ENCODE measurements at regions not wholly inside any gene's neighbourhood (a gene's known extent, or its start where the extent isn't known, plus 50 kb on each side); places are given as distances from the start of the nearest gene placed in this dataset.

DNA sequence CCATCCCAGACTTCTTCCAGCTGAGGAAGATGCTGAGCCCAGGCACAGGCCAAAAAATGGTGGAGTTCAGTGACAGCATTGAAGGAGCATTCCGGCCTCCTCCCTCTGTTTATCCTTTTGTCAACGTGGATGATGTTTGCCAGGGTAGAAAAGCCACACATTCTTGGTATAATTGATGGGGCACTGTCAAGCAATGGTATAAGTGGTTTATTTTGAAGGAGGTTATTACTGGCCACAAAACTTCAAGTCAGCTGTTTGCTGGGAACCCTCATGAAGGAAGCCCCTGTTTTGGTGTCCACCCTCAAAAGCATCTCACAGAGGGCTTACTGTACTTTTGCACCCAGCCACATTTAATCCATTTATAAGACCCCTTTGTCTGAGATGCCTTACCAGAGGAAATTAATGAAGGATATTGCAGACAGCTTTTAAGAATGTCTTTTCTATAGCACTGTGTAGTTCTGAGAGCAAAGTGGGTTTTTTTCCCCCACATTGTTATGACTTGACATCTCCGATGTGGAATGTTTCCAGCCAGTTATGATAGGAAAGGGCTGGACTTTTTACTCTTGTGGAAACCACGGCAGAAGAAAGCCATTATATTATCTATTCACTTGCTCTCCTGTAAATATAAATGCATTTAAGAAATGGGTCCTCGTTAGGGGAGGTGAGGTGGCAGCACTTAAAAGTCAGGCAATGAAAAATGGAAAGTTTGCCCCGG is 95.5 kb upstream of the SPATA31D4 start:
- Histone ChIP-seq H3K4me2 (ENCODE audit: control insufficient read depth, extremely low read depth, insufficient read depth, low read depth, low read length) (no peak overlapping the region), H3K27ac (ENCODE audit: control insufficient read depth, insufficient read depth, low read length) (no peak overlapping the region), H3K4me1 (ENCODE audit: control insufficient read depth, extremely low read depth, insufficient read depth, low read length) (no peaks in the 10 kb centered on the region), H4K20me1 (ENCODE audit: control insufficient read depth, extremely low read depth, insufficient read depth, low read length) (no peaks in the 10 kb centered on the region), H3K9me3 (ENCODE audit: control insufficient read depth, low read depth, low read length) (no peaks in the 10 kb centered on the region), H3K9me1 (ENCODE audit: control insufficient read depth, extremely low read depth, insufficient read depth, low read length) (no peaks in the 10 kb centered on the region), H3K4me3 (ENCODE audit: control insufficient read depth in 2 of 3, extremely low read depth in 1 of 3, insufficient read depth in 2 of 3, low read depth in 1 of 3, low read length in 3 of 3) (no peak overlapping the region), H3K79me2 (ENCODE audit: control insufficient read depth, insufficient read depth, low read length) (no peaks in the 10 kb centered on the region), H3K27me3 (ENCODE audit: control insufficient read depth, extremely low read depth, insufficient read depth, low read length) (no peaks in the 10 kb centered on the region), H3K9ac (ENCODE audit: control insufficient read depth, extremely low read depth, insufficient read depth, low read length) (no peak overlapping the region), H2AFZ (ENCODE audit: control insufficient read depth, low read length) (no peak overlapping the region), H3K36me3 (ENCODE audit: control insufficient read depth in 2 of 2, extremely low read depth in 1 of 2, insufficient read depth in 2 of 2, low read length in 2 of 2) (no peaks in the 10 kb centered on the region)
- dilution Hi-C loops (cut with MboI; ENCODE audit: extremely low pct_ligation_motif_present, low sequenced_read_pairs) = no loop called here
- DNase-seq (ENCODE audit: low read depth, low spot score) (no peak), FAIRE-seq (no peak)
- no peak for TF ChIP-seq EZH2 (IDR thresholded peaks at IDR 0.05; ENCODE audit: low read length)
- TF ChIP-seq, protein P1, sequence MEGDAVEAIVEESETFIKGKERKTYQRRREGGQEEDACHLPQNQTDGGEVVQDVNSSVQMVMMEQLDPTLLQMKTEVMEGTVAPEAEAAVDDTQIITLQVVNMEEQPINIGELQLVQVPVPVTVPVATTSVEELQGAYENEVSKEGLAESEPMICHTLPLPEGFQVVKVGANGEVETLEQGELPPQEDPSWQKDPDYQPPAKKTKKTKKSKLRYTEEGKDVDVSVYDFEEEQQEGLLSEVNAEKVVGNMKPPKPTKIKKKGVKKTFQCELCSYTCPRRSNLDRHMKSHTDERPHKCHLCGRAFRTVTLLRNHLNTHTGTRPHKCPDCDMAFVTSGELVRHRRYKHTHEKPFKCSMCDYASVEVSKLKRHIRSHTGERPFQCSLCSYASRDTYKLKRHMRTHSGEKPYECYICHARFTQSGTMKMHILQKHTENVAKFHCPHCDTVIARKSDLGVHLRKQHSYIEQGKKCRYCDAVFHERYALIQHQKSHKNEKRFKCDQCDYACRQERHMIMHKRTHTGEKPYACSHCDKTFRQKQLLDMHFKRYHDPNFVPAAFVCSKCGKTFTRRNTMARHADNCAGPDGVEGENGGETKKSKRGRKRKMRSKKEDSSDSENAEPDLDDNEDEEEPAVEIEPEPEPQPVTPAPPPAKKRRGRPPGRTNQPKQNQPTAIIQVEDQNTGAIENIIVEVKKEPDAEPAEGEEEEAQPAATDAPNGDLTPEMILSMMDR (optimal IDR thresholded peaks at IDR 0.05 in 1 of 3, IDR thresholded peaks at IDR 0.05 in 1 of 3, conservative IDR thresholded peaks at IDR 0.05 in 1 of 3; ENCODE audit: extremely low read depth in 1 of 3, insufficient read depth in 2 of 3, low read length in 3 of 3) = no peak

DNA sequence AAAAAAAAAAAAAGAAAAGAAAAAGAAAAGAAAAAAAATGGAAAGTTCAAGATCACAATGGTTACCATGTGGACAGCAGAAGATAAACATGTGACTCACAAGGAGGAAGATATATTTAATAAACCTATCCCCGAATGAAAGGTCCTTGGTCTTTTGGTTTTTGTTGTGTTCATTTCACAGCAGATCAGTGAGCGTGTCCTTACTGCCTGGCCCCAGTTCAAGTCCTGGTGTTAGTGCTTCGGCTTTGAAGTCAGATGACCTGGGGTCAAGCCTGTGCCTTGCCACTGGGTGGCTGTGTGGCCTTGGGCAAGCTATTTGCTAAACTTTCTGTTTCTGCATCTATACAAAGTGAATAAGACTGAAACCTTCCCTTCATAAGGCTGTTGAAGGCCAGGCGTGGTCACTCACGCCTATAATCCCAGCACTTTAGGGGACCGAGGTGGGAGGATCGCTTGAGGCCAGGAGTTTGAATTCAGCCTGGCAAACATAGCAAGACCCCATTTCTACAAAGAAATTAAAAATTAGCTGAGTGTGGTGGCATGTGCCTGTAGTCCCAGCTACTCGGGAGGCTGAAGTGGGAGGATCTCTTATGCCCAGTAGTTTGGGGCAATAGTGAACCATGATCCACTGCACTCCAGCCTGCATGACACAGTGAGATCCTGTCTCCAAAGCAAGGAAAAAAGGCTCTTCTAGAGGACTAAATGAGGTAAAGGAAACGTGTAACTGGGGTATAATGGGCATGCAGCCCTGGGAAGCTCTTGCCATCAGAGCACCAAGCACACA is 94.5 kb upstream of the SPATA31D4 start:
- Histone ChIP-seq H3K4me2 (ENCODE audit: control insufficient read depth, extremely low read depth, insufficient read depth, low read depth, low read length) (no peak overlapping the region), H2AFZ (ENCODE audit: control insufficient read depth, low read length) (no peak overlapping the region), H3K79me2 (ENCODE audit: control insufficient read depth, insufficient read depth, low read length) (no peaks in the 10 kb centered on the region), H4K20me1 (ENCODE audit: control insufficient read depth, extremely low read depth, insufficient read depth, low read length) (no peaks in the 10 kb centered on the region), H3K9me3 (ENCODE audit: control insufficient read depth, low read depth, low read length) (no peaks in the 10 kb centered on the region), H3K4me1 (ENCODE audit: control insufficient read depth, extremely low read depth, insufficient read depth, low read length) (no peaks in the 10 kb centered on the region), H3K4me3 (ENCODE audit: control insufficient read depth in 2 of 3, extremely low read depth in 1 of 3, insufficient read depth in 2 of 3, low read depth in 1 of 3, low read length in 3 of 3) (no peak overlapping the region), H3K27ac (ENCODE audit: control insufficient read depth, insufficient read depth, low read length) (no peak overlapping the region), H3K9ac (ENCODE audit: control insufficient read depth, extremely low read depth, insufficient read depth, low read length) (no peak overlapping the region), H3K27me3 (ENCODE audit: control insufficient read depth, extremely low read depth, insufficient read depth, low read length) (no peaks in the 10 kb centered on the region), H3K9me1 (ENCODE audit: control insufficient read depth, extremely low read depth, insufficient read depth, low read length) (no peaks in the 10 kb centered on the region), H3K36me3 (ENCODE audit: control insufficient read depth in 2 of 2, extremely low read depth in 1 of 2, insufficient read depth in 2 of 2, low read length in 2 of 2) (no peaks in the 10 kb centered on the region)
- no peak for FAIRE-seq
- no peak for DNase-seq (ENCODE audit: low read depth, low spot score)
- dilution Hi-C loops (cut with MboI; ENCODE audit: extremely low pct_ligation_motif_present, low sequenced_read_pairs) = no loop called here
- TF ChIP-seq, protein P1 (optimal IDR thresholded peaks at IDR 0.05 in 1 of 3, IDR thresholded peaks at IDR 0.05 in 1 of 3, conservative IDR thresholded peaks at IDR 0.05 in 1 of 3; ENCODE audit: extremely low read depth in 1 of 3, insufficient read depth in 2 of 3, low read length in 3 of 3) = no peak
- no peak for TF ChIP-seq EZH2 (IDR thresholded peaks at IDR 0.05; ENCODE audit: low read length)
